GM19395 (cell line): ENCODE measurements at regions not wholly inside any gene's neighbourhood (a gene's known extent, or its start where the extent isn't known, plus 50 kb on each side); places are given as distances from the start of the nearest gene placed in this dataset.

Experiments used
- ATAC-seq: cut with Tn5 transposase; IDR thresholded peaks from one replicate; pipeline ENCODE4 v1.9.1; 2021; ENCODE audit warnings: mild to moderate bottlenecking, moderate library complexity; ENCODE audit not compliant: unreplicated experiment

GRCh38 chr2:128380061-128380889 is 61.6 kb upstream of the HS6ST1 start:
- no peak for ATAC-seq

- ATAC-seq: no peak
These were observed 62.6 kb upstream of the HS6ST1 start for GRCh38 chr2:128380961-128381938.

DNA sequence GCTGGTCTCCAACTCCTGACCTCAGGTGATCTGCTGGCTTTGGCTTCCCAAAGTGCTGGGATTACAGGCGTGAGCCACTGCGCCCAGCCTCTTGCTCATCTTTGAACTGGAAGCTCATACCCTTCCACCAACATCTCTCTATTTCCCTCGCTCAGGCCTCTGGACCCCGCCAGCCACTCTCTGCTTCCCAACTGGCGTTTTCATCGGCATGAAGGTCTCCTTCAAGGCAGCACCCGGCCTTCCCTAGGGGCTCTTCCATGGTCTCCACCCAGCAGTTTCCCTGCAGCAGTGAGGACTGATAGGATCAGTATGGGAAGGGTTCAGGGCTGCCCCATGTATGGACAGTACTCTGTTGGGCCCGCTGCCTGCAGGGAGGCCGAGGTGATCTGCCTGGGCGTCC is 65.8 kb upstream of the HS6ST1 start:
- no peak for ATAC-seq

DNA sequence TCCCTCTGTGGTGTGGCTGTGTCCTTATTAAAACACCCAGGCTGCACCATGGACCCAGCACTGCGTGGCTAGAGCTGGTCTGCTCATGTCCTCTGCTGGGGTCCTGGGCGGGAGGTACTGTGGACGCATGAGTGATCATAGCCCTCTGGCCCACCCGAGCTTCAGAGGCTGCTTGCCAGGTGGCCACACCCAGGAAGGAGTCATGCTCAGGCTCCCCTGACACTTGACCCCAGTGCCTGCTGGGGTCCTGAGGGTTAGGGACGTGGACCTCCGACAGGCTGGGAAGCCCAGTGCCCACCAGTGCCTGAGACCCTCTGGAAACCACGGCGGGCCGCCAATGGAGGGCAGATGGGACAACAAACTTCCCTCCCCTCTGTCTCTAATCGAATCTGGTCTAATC is 66.3 kb upstream of the HS6ST1 start:
- ATAC-seq: no peak

DNA sequence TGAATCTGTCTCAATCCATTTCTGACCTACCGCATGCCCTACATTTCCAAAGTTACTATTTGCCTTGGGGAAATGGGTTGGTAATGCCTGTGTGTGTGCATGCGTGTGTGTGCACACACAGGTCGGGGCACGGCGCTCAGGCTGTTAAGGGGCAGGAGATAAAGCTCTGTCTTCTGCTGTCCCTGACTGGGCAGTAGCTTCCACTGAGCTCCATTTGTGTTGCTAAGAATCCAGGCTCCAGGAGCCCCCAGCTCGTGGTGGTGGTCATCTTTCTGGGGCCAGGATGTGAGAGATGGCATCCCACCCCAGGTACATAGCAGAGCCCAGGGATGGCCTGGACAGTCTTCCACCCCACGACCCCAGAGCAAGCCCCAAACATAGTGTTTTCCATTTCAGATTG is 66.7 kb upstream of the HS6ST1 start:
- no peak for ATAC-seq

- ATAC-seq: no peak
These were observed 67.4 kb upstream of the HS6ST1 start for GRCh38 chr2:128386066-128386465.

DNA sequence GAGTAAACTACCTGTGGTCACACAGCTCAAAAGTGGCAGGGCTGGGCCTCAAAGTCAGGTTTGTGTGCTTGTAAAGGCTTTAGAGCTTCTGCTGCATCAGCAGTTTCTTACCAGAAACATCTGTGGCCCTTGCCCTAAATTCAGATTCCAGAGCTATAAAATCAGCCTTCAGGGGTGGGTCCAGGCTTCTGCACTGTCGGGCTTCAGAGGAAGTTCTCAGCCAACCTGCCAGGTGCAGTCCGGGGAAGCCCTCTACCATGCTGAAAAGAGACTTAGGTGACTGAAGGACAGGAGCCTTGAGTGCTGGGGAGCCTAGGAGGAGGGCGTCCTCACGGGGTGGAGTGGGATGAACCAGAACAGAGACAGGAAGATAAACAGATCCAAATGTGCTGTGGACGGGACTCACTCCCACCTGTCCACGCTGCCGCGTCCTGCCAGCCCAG is 69.9 kb upstream of the HS6ST1 start:
- no peak for ATAC-seq

GRCh38 chr2:128389388-128390086 is 70.9 kb upstream of the HS6ST1 start:
- ATAC-seq: no peak

DNA sequence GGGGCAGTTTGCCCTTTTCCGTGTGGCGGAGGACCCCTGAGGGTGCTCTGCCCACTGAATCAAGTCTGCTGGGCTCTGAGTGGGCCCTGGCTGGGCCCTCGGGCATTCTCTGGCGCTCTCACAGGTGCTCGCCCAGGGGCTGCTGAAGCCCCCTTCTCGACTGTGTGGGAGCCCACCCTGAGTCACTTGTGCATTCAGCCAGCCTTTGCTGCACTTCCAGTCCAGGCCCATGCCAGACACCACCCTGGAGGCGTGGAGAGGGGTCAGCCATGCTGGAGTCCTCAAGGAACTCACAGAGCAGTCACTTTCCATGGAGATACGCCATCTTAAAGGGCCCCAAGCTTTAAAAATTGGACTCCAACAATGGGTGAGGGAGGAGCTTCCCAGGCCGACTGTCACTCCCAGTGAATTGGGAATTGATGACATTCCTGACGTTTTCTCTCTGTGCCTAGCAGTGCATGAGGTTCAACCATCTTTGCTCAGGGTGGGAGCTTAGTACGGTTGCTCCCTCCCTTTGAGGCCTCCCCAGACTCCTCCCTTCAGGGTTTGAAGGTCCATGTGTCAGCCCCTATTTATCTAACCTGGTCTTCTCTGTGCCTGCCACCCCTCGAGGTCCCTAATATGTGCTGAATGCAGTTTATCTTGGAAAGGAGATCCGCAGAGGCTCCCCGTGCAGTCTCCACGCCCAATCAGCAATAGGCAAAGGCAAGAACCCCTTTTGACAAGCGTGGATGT is 71.8 kb upstream of the HS6ST1 start:
- no peak for ATAC-seq

GRCh38 chr2:128390991-128391630 is 72.4 kb upstream of the HS6ST1 start:
- ATAC-seq: no peak

- no peak for ATAC-seq
These were observed 73.0 kb upstream of the HS6ST1 start for GRCh38 chr2:128391679-128392078.

GRCh38 chr2:128392207-128392606 is 73.5 kb upstream of the HS6ST1 start:
- no peak for ATAC-seq

DNA sequence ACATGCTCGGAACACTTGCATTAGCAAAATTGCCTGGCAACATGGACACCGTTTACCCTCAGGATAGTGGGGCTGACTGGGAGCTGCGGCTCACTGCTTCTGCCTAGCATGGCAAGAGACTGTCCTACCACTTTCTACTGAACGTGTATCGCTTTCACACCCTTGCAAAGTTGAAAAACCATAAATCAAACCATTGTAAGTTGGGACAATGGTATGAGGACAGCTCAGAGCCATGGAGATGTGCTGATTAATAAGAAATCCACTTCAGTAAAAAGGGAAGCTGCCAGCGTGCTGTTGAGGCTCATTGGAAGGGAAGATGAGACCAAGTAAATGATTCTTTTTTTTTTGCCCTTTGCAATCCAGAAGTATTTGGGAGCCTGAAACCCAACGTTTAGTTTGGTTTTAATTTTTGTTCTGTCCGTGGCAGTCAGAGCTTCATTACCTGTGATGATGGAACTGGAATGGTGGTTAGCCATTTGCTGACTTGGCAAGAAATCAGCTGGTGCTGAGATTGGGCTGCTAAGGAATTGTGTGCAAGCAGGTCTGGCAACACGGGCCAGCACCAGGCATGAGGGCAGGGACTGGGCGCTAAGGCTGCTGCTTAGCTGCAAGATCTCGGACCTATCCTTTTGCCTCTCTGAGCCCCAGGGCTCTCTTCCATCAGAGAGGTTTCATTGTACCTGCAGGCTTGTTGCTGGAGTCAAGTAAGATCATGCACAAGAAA is 75.5 kb upstream of the HS6ST1 start:
- ATAC-seq: no peak

- ATAC-seq: no peak
These were observed 76.5 kb upstream of the HS6ST1 start for GRCh38 chr2:128395196-128395595.

GRCh38 chr2:128395640-128396499 is 77.2 kb upstream of the HS6ST1 start:
- ATAC-seq: no peak

- no peak for ATAC-seq
These were observed 77.8 kb upstream of the HS6ST1 start for GRCh38 chr2:128396500-128396891.

DNA sequence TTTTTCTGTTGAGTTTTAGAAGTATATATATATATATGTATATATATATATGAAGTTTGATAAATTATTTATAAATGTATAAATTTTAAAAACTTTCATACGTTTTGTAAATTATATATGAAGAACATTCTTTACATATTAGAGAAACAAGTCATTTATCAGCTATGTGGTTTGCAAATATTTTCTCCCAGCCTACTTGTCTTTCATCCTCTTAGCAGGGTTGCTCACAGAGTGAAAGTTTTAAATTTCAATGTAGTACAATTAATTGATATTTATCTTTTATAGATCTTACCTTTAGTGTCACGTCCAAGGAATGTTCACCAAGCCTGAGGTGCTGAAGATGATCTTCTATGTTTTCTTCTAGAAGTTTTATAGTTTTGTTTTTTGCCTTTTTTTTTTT is 78.3 kb upstream of the HS6ST1 start:
- ATAC-seq: no peak

- ATAC-seq: no peak
These were observed 80.6 kb upstream of the HS6ST1 start for GRCh38 chr2:128399256-128399655.
